HepG2 (cell line): ENCODE measurements at regions not wholly inside any gene's neighbourhood (a gene's known extent, or its start where the extent isn't known, plus 50 kb on each side); places are given as distances from the start of the nearest gene placed in this dataset.

Experiments used
- ATAC-seq: fragments of 200-7000 bp; cut with Tn5 transposase; 3 replicates; pipeline ENCODE4 v1.9.1; 2020; ENCODE audit warnings: mild to moderate bottlenecking, moderate library complexity
- BruUV-seq: library from RNA; stranded (reverse); fragments of 400-500 nt; replicated peaks from 2 replicates; lab custom pipeline; 2021; lab: Mats Ljungman, UMichigan
- CTCF ChIA-PET: fragments of 300-600 bp; formaldehyde crosslinking; extraction: SDS; loops from one replicate; lab custom pipeline; 2021; ENCODE audit warnings: low total read pairs, inconsistent platforms, low intra/inter-chr PET ratio; lab: Yijun Ruan, JAX
- POLR2A ChIA-PET: fragments of 350-600 bp; sonication (Branson Sonifier 250); formaldehyde crosslinking; loops from one replicate; lab custom pipeline; 2020; ENCODE audit warnings: antibody characterized with exemption, inconsistent platforms; lab: Yijun Ruan, JAX
- DNase-seq: peaks from one replicate; pipeline ENCODE4 v3.0.0-alpha.2; 2015; ENCODE audit warnings: low spot score
- FAIRE-seq: peaks from 3 replicates; lab custom pipeline; 2011; peaks lifted over from hg19 to GRCh38; lab: Jason Lieb, UNC
- H2AFZ ChIP-seq: one replicate; pipeline ENCODE4 v1.6.1; 2011; ENCODE audit warnings: low read length, inconsistent platforms
- H3K27ac ChIP-seq: fragments of 300-600 bp; 3 replicates; pipeline ENCODE4 v1.8.0; 2011; ENCODE audit warnings: mixed run types, mild to moderate bottlenecking, mixed read lengths, low read length, inconsistent platforms; ENCODE audit not compliant: insufficient read depth; ENCODE audit errors: extremely low read length
- H3K27me3 ChIP-seq, 2 experiments: fragments of 200-600 bp in 1 of 2; 2 replicates in 1 of 2; 3 replicates in 1 of 2; pipeline versions ENCODE4 v1.6.0 to v1.8.0; 2011; ENCODE audit warnings: low read length in 2 of 2, mild to moderate bottlenecking in 2 of 2, moderate library complexity in 2 of 2, inconsistent platforms in 1 of 2; ENCODE audit not compliant: insufficient read depth in 2 of 2, control insufficient read depth in 1 of 2
- H3K36me3 ChIP-seq, 2 experiments: fragments of 200-600 bp in 1 of 2; replicated peaks in 1 of 2; 2 replicates in 1 of 2; 3 replicates in 1 of 2; pipeline versions ENCODE4 v1.5.1 to v1.8.0; 2011; ENCODE audit warnings: low read length in 2 of 2, inconsistent platforms in 1 of 2; ENCODE audit not compliant: insufficient read depth in 2 of 2, control insufficient read depth in 1 of 2
- H3K4me1 ChIP-seq: 2 replicates; pipeline ENCODE4 v1.5.1; 2012; ENCODE audit warnings: low read length, inconsistent platforms; ENCODE audit not compliant: insufficient read depth
- H3K4me2 ChIP-seq: 2 replicates; pipeline ENCODE4 v1.6.0; 2011; ENCODE audit warnings: low read depth, low read length, inconsistent platforms
- H3K4me3 ChIP-seq, 3 experiments: fragments of 200-600 bp in 1 of 3; sonication (generic), shearing (Covaris generic) in 1 of 3; replicated peaks in 1 of 3; 2 replicates each; pipeline ENCODE4 v1.5.1; 2011 to 2016; ENCODE audit warnings: low read length in 3 of 3, inconsistent platforms in 2 of 3, low read depth in 2 of 3, mild to moderate bottlenecking in 2 of 3, control low read depth in 1 of 3, mixed read lengths in 1 of 3; ENCODE audit not compliant: insufficient read depth in 1 of 3
- H3K79me2 ChIP-seq: one replicate; pipeline ENCODE4 v1.6.1; 2011; ENCODE audit warnings: low read length, inconsistent platforms; ENCODE audit not compliant: insufficient read depth
- H3K9ac ChIP-seq: 2 replicates; pipeline ENCODE4 v1.6.0; 2011; ENCODE audit warnings: mild to moderate bottlenecking, low read depth, low read length, inconsistent platforms; ENCODE audit not compliant: insufficient read depth
- H3K9me3 ChIP-seq: 2 replicates; pipeline ENCODE4 v1.5.1; 2012; ENCODE audit warnings: mild to moderate bottlenecking, low read length
- H4K20me1 ChIP-seq: 2 replicates; pipeline ENCODE4 v1.6.0; 2011; ENCODE audit warnings: inconsistent platforms, mild to moderate bottlenecking, low read length, moderate library complexity; ENCODE audit not compliant: insufficient read depth
- MAFF ChIP-seq: IDR thresholded peaks from 2 replicates; pipeline ENCODE4 v1.6.1; 2011; ENCODE audit warnings: low read depth, low read length, improper control_type of control experiment
- MAFK ChIP-seq, 2 experiments: IDR thresholded peaks in 1 of 2; conservative IDR thresholded peaks in 1 of 2; 2 replicates each; pipeline ENCODE4 v1.6.1; 2011; ENCODE audit warnings: improper control_type of control experiment in 2 of 2, low read length in 2 of 2
- RBM39 ChIP-seq: fragments of 200-400 bp; formaldehyde crosslinking; IDR thresholded peaks from one replicate; pipeline ENCODE4 v1.6.1; 2018; ENCODE audit warnings: antibody characterized with exemption, mild to moderate bottlenecking, low read depth, low read length; ENCODE audit not compliant: poor library complexity, severe bottlenecking
- SALL1 ChIP-seq: sonication (generic); formaldehyde crosslinking; IDR thresholded peaks from 2 replicates; pipeline ENCODE4 v1.8.0; 2022; ENCODE audit warnings: mild to moderate bottlenecking, missing genetic modification reagents
- ZNF180 ChIP-seq: sonication (generic); formaldehyde crosslinking; IDR thresholded peaks from 2 replicates; pipeline ENCODE4 v1.4.0; 2020; ENCODE audit warnings: low read depth, missing genetic modification reagents, borderline replicate concordance
- ZNF790 ChIP-seq: sonication (generic); formaldehyde crosslinking; IDR thresholded peaks from 2 replicates; pipeline ENCODE4 v1.8.0; 2022; ENCODE audit warnings: missing genetic modification reagents, mild to moderate bottlenecking, borderline replicate concordance
- whole genome bisulfite sequencing: methylation state at CpG from one replicate; pipeline ENCODE4 v1.1.6; 2017; ENCODE audit warnings: low lambda C conversion rate; 5-methylcytosine and 5-hydroxymethylcytosine counted together
- in situ Hi-C: cut with HindIII; loops from 2 replicates; pipeline ENCODE4 v1.10.0; 2017; ENCODE audit warnings: low pct_unique_long_range_greater_than_20kb; ENCODE audit not compliant: extremely low pct_ligation_motif_present
- intact Hi-C: fragments of 100-400 bp; cut with micrococcal nuclease; formaldehyde crosslinking; loops from one replicate; pipeline ENCODE4 v1.10.0; 2022; ENCODE audit not compliant: unreplicated experiment

DNA sequence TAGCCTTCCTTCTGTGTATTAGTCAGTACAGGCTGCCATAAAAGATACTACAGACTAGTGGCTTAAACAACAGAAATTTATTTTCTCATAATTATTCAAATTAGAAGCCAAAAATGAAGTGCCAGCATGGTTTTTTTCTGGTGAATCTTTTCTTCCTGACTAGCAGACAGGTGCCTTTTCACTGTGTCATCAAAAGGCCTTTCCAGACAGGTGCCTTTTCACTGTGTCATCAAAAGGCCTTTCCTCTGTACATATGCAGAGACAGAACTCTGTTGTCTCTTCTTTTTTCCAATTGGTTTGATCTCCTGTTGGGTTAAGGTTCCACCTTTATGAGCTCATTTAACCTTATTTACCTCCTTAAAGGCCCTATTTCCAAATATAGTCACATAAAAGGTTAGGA, 599.9 kb downstream of the ISL1 start:
- H3K27ac ChIP-seq: no peak overlapping the region
- no peaks in the 10 kb centered on the region for H4K20me1 ChIP-seq
- no peaks in the 10 kb centered on the region for H3K9me3 ChIP-seq
- in situ Hi-C loops: no loop called here
- no peak for TF ChIP-seq RBM39
- peak; percentile 28; the same call in 1 of the 2 replicates for TF ChIP-seq MAFF
- TF ChIP-seq MAFK (conservative IDR thresholded peaks at IDR 0.05 in 1 of 2, IDR thresholded peaks at IDR 0.05 in 1 of 2; ENCODE audit: low read length in 2 of 2): 0 out of 4 replicates have a peak, but pooled peaks of 1 of the 2 experiments have one; percentile 32
- no peak for TF ChIP-seq SALL1 (CRISPR knock-in tag)
- TF ChIP-seq, all 625 proteins: peak for 2
- ATAC-seq (no peak), FAIRE-seq (no peak), DNase-seq (no peak)
- POLR2A ChIA-PET: no interaction called here
- Histone ChIP-seq H2AFZ (no peak overlapping the region), H3K36me3 (no peaks in the 10 kb centered on the region), H3K79me2 (no peaks in the 10 kb centered on the region), H3K9ac (no peak overlapping the region), H3K27me3 (no peaks in the 10 kb centered on the region), H3K4me2 (no peak overlapping the region), H3K4me3 (no peak overlapping the region), H3K4me1 (no peaks in the 10 kb centered on the region)
- BruUV-seq: no TSS peak
- CTCF ChIA-PET: no interaction called here
- intact Hi-C loops: no loop called here

GRCh38 chr5:51986733-51987132, 603.5 kb downstream of the ISL1 start:
- Histone ChIP-seq H2AFZ (no peak overlapping the region), H3K9ac (no peak overlapping the region), H3K9me3 (no peaks in the 10 kb centered on the region), H4K20me1 (no peaks in the 10 kb centered on the region), H3K27me3 (no peaks in the 10 kb centered on the region; a peak in 1 of 5 replicates), H3K4me2 (no peak overlapping the region), H3K4me1 (no peaks in the 10 kb centered on the region), H3K4me3 (no peak overlapping the region), H3K36me3 (no peaks in the 10 kb centered on the region), H3K79me2 (no peaks in the 10 kb centered on the region), H3K27ac (no peak overlapping the region)
- TF ChIP-seq ZNF790 (CRISPR knock-in tag) (no peak), ZNF180 (CRISPR knock-in tag) (no peak)
- CTCF ChIA-PET: no interaction called here
- 15% methylated on average over 3 of the region's 3 CpGs for WGBS
- intact Hi-C loops (no loop called here), in situ Hi-C loops (no loop called here)
- ATAC-seq (no peak), DNase-seq (no peak), FAIRE-seq (no peak)
- no TSS peak for BruUV-seq
- POLR2A ChIA-PET: no interaction called here
